ENCODE measurements at regions not wholly inside any gene's neighbourhood (a gene's known extent, or its start where the extent isn't known, plus 50 kb on each side); places are given as distances from the start of the nearest gene placed in this dataset.
"Not testable (repeated sequence)": the region's sequence is repeated elsewhere in the genome, so short reads cannot be mapped to it uniquely, and the experiment has no call there.

GRCh38 chr1:163498391-163499330 lies 176.9 kb downstream of the NUF2 start:
- not testable (repeated sequence) for TF ChIP-seq CTCF (IDR thresholded peaks at IDR 0.05; ENCODE audit: borderline replicate concordance, extremely low read depth, low read length, poor library complexity, severe bottlenecking); EZH2 (IDR thresholded peaks at IDR 0.05; ENCODE audit: borderline replicate concordance, low read depth, low read length, severe bottlenecking)
